Thoracic aorta (tissue), 2 donors: ENCODE measurements at regions not wholly inside any gene's neighbourhood (a gene's known extent, or its start where the extent isn't known, plus 50 kb on each side); places are given as distances from the start of the nearest gene placed in this dataset.
"Not testable (repeated sequence)": the region's sequence is repeated elsewhere in the genome, so short reads cannot be mapped to it uniquely, and the experiment has no call there.

ENCODE experiments used
- ATAC-seq: fragments of 150-250 bp; one replicate; pipeline ENCODE4 v1.8.0; 2017; ENCODE audit warnings: low read depth; ENCODE audit not compliant: insufficient number of reproducible peaks, low FRiP score
- DNase-seq: peaks from one replicate; pipeline ENCODE4 v3.0.0-alpha.2; 2020; ENCODE audit warnings: low spot score
- H3K27ac ChIP-seq, 2 donors: fragments of 200-600 bp; sonication (generic); 1 replicate in 1 of 2; 2 replicates in 1 of 2; pipeline ENCODE4 v1.5.1; 2016; ENCODE audit warnings: mild to moderate bottlenecking in 2 of 2, moderate library complexity in 2 of 2
- H3K27me3 ChIP-seq: fragments of 200-600 bp; sonication (generic); replicated peaks from 2 replicates; pipeline ENCODE4 v1.6.0; 2016; ENCODE audit warnings: mild to moderate bottlenecking; ENCODE audit not compliant: insufficient read depth
- H3K36me3 ChIP-seq: fragments of 200-600 bp; sonication (generic); one replicate; pipeline ENCODE4 v1.5.1; 2016
- H3K4me1 ChIP-seq, 2 donors: fragments of 200-600 bp; sonication (generic); 1 replicate in 1 of 2; 2 replicates in 1 of 2; pipeline versions ENCODE4 v1.5.1 to v1.6.0; 2016; ENCODE audit warnings: low read depth in 2 of 2, mild to moderate bottlenecking in 1 of 2; ENCODE audit not compliant: control insufficient read depth in 1 of 2
- H3K4me3 ChIP-seq: fragments of 200-600 bp; sonication (generic); 2 replicates; pipeline ENCODE4 v1.5.1; 2016; ENCODE audit warnings: mild to moderate bottlenecking
- H3K9me3 ChIP-seq: fragments of 200-600 bp; sonication (generic); 2 replicates; pipeline ENCODE4 v1.5.1; 2016
- CTCF ChIP-seq: fragments of 200-600 bp; sonication (generic); IDR thresholded peaks from one replicate; pipeline ENCODE4 v1.5.1; 2019; ENCODE audit warnings: antibody characterized with exemption

GRCh38 chr6:16042751-16043150, 86.1 kb upstream of the MYLIP start:
- no peak overlapping the region for H3K4me3 ChIP-seq
- DNase-seq (no peak), ATAC-seq (no peak)
- H3K9me3 ChIP-seq, result no peaks in the 10 kb centered on the region
- no peak overlapping the region for H3K27ac ChIP-seq
- no peaks in the 10 kb centered on the region for H3K4me1 ChIP-seq
- no peaks in the 10 kb centered on the region for H3K36me3 ChIP-seq
- TF ChIP-seq CTCF, result no peak
- no peaks in the 10 kb centered on the region for H3K27me3 ChIP-seq

GRCh38 chr6:16041327-16041726, 87.6 kb upstream of the MYLIP start:
- H3K4me3 ChIP-seq, result no peak overlapping the region
- no peaks in the 10 kb centered on the region for H3K9me3 ChIP-seq
- TF ChIP-seq CTCF, result no peak
- H3K36me3 ChIP-seq, result no peaks in the 10 kb centered on the region
- no peak for ATAC-seq
- no peaks in the 10 kb centered on the region for H3K4me1 ChIP-seq
- H3K27ac ChIP-seq, result no peak overlapping the region
- no peaks in the 10 kb centered on the region for H3K27me3 ChIP-seq
- no peak for DNase-seq

GRCh38 chr6:16040628-16040974, 88.3 kb upstream of the MYLIP start:
- no peaks in the 10 kb centered on the region for H3K27me3 ChIP-seq
- no peaks in the 10 kb centered on the region for H3K9me3 ChIP-seq
- no peak overlapping the region for H3K4me3 ChIP-seq
- no peaks in the 10 kb centered on the region for H3K36me3 ChIP-seq
- no peaks in the 10 kb centered on the region for H3K4me1 ChIP-seq
- H3K27ac ChIP-seq, result no peak overlapping the region
- TF ChIP-seq CTCF, result no peak
- ATAC-seq (no peak), DNase-seq (no peak)

- not testable (repeated sequence) for DNase-seq, ATAC-seq, H3K27ac ChIP-seq, H3K4me1 ChIP-seq, H3K27me3 ChIP-seq, H3K4me3 ChIP-seq, H3K36me3 ChIP-seq, H3K9me3 ChIP-seq
Measured at GRCh38 chr6:16039892-16040627, 88.8 kb upstream of the MYLIP start.

GRCh38 chr6:16038938-16039337, 89.9 kb upstream of the MYLIP start:
- Histone ChIP-seq H3K36me3 (no peaks in the 10 kb centered on the region), H3K4me1 (no peaks in the 10 kb centered on the region), H3K9me3 (no peaks in the 10 kb centered on the region), H3K27ac (no peak overlapping the region), H3K27me3 (no peaks in the 10 kb centered on the region), H3K4me3 (no peak overlapping the region)
- DNase-seq, result no peak
- no peak for ATAC-seq
- TF ChIP-seq CTCF, result no peak

- Histone ChIP-seq H3K27ac (no peak overlapping the region), H3K9me3 (no peaks in the 10 kb centered on the region), H3K36me3 (no peaks in the 10 kb centered on the region), H3K4me3 (no peak overlapping the region), H3K27me3 (no peaks in the 10 kb centered on the region), H3K4me1 (no peaks in the 10 kb centered on the region)
- DNase-seq, result no peak
- TF ChIP-seq CTCF, result no peak
- no peak for ATAC-seq
Measured at GRCh38 chr6:16035488-16036080, 93.3 kb upstream of the MYLIP start.
